Uterus (tissue), 2 donors: ENCODE measurements at regions not wholly inside any gene's neighbourhood (a gene's known extent, or its start where the extent isn't known, plus 50 kb on each side); places are given as distances from the start of the nearest gene placed in this dataset.

Experiments used
- CTCF ChIP-seq, 4 experiments: fragments of 200-600 bp in 2 of 4; fragments of 450-650 bp in 2 of 4; sonication (generic) in 2 of 4; IDR thresholded peaks; one replicate each; pipeline ENCODE4 v1.5.1; 2016 to 2019; ENCODE audit warnings: antibody characterized with exemption in 4 of 4, mild to moderate bottlenecking in 2 of 4, moderate library complexity in 1 of 4
- POLR2A ChIP-seq, 2 donors: fragments of 450-650 bp; IDR thresholded peaks; one replicate each; pipeline ENCODE4 v1.6.1; 2016; ENCODE audit warnings: antibody characterized with exemption in 2 of 2, mild to moderate bottlenecking in 1 of 2, moderate library complexity in 1 of 2

- TF ChIP-seq POLR2A (IDR thresholded peaks at IDR 0.05) (no peak), CTCF (IDR thresholded peaks at IDR 0.05) (no peak)
These were observed 83.5 kb downstream of the CD164 start for GRCh38 chr6:109298605-109299264.
